ENCODE measurements at regions not wholly inside any gene's neighbourhood (a gene's known extent, or its start where the extent isn't known, plus 50 kb on each side); places are given as distances from the start of the nearest gene placed in this dataset.
A peak's percentile ranks its signal among the peaks of the same experiment; 100 is the strongest.
"Not testable (repeated sequence)": the region's sequence is repeated elsewhere in the genome, so short reads cannot be mapped to it uniquely, and the experiment has no call there.

- peak; percentile 48 for ATAC-seq
- intact Hi-C loops (cut with micrococcal nuclease) = no loop called here
- DNase-seq = no peak
Measured at GRCh38 chr3:101143012-101143411, 149.8 kb upstream of the ABI3BP start.

GRCh38 chr3:101142160-101142559, 148.9 kb upstream of the ABI3BP start:
- no peak for DNase-seq
- no peak for ATAC-seq
- intact Hi-C loops (cut with micrococcal nuclease) = no loop called here

GRCh38 chr3:101141135-101141534, 147.9 kb upstream of the ABI3BP start:
- ATAC-seq = no peak
- intact Hi-C loops (cut with micrococcal nuclease) = no loop called here

GRCh38 chr3:101138817-101139216, 145.6 kb upstream of the ABI3BP start:
- ATAC-seq (no peak), DNase-seq (no peak)
- intact Hi-C loops (cut with micrococcal nuclease) = no loop called here

More at GRCh38 chr3:101141135-101141534, 147.9 kb upstream of the ABI3BP start:
- DNase-seq = no peak

- no peak for DNase-seq
- intact Hi-C loops (cut with micrococcal nuclease) = no loop called here
Measured at GRCh38 chr3:101134331-101134730, 141.1 kb upstream of the ABI3BP start.

GRCh38 chr3:101133652-101134051, 140.4 kb upstream of the ABI3BP start:
- intact Hi-C loops (cut with micrococcal nuclease) = no loop called here
- ATAC-seq (no peak), DNase-seq (no peak)

More at GRCh38 chr3:101134331-101134730, 141.1 kb upstream of the ABI3BP start:
- no peak for ATAC-seq

GRCh38 chr3:101133197-101133596, 140.0 kb upstream of the ABI3BP start:
- ATAC-seq; intact Hi-C loops (cut with micrococcal nuclease); DNase-seq: not testable (repeated sequence)

GRCh38 chr3:101131767-101132166, 138.5 kb upstream of the ABI3BP start:
- ATAC-seq (no peak), DNase-seq (no peak)
- intact Hi-C loops (cut with micrococcal nuclease) = no loop called here

- ATAC-seq (no peak), DNase-seq (no peak)
- intact Hi-C loops (cut with micrococcal nuclease) = no loop called here
Measured at GRCh38 chr3:101128786-101129185, 135.6 kb upstream of the ABI3BP start.

- ATAC-seq = no peak
- DNase-seq = no peak
- intact Hi-C loops (cut with micrococcal nuclease) = no loop called here
Measured at GRCh38 chr3:101128001-101128400, 134.8 kb upstream of the ABI3BP start.

- intact Hi-C loops (cut with micrococcal nuclease) = no loop called here
- ATAC-seq (no peak), DNase-seq (no peak)
Measured at GRCh38 chr3:101124125-101124524, 130.9 kb upstream of the ABI3BP start.

GRCh38 chr3:101123081-101123480, 129.9 kb upstream of the ABI3BP start:
- ATAC-seq = no peak
- intact Hi-C loops (cut with micrococcal nuclease) = no loop called here
- no peak for DNase-seq

- DNase-seq = no peak
- intact Hi-C loops (cut with micrococcal nuclease) = no loop called here
- no peak for ATAC-seq
Measured at GRCh38 chr3:101122681-101123080, 129.5 kb upstream of the ABI3BP start.

GRCh38 chr3:101120039-101120438, 126.8 kb upstream of the ABI3BP start:
- no peak for DNase-seq
- no peak for ATAC-seq
- intact Hi-C loops (cut with micrococcal nuclease) = no loop called here

- intact Hi-C loops (cut with micrococcal nuclease) = no loop called here
- no peak for ATAC-seq
- no peak for DNase-seq
Measured at GRCh38 chr3:101119535-101119934, 126.3 kb upstream of the ABI3BP start.

GRCh38 chr3:101117980-101118379, 124.8 kb upstream of the ABI3BP start:
- intact Hi-C loops (cut with micrococcal nuclease) = no loop called here
- DNase-seq = no peak
- ATAC-seq = peak; percentile 84

- intact Hi-C loops (cut with micrococcal nuclease) = no loop called here
- DNase-seq (no peak), ATAC-seq (no peak)
Measured at GRCh38 chr3:101117465-101117864, 124.2 kb upstream of the ABI3BP start.

GRCh38 chr3:101110295-101110694, 117.1 kb upstream of the ABI3BP start:
- DNase-seq; ATAC-seq; intact Hi-C loops (cut with micrococcal nuclease): not testable (repeated sequence)

- intact Hi-C loops (cut with micrococcal nuclease) = no loop called here
- no peak for DNase-seq
- ATAC-seq = no peak
Measured at GRCh38 chr3:101104321-101104720, 111.1 kb upstream of the ABI3BP start.

GRCh38 chr3:101102678-101103296, 109.6 kb upstream of the ABI3BP start:
- DNase-seq (no peak), ATAC-seq (no peak)
- intact Hi-C loops (cut with micrococcal nuclease) = no loop called here

GRCh38 chr3:101100361-101101009, 107.3 kb upstream of the ABI3BP start:
- ATAC-seq (no peak), DNase-seq (no peak)
- intact Hi-C loops (cut with micrococcal nuclease) = no loop called here
